Adrenal gland (tissue), 9 donors: ENCODE measurements at regions not wholly inside any gene's neighbourhood (a gene's known extent, or its start where the extent isn't known, plus 50 kb on each side); places are given as distances from the start of the nearest gene placed in this dataset.

Experiments
- DNase-seq, 7 donors: peaks; one replicate each; pipeline ENCODE4 v3.0.0-alpha.2; 2019 to 2020
- H3K27ac ChIP-seq, 5 donors: fragments of 200-600 bp; sonication (generic) in 4 of 5; 1 replicate in 3 of 5; 2 replicates in 2 of 5; pipeline versions ENCODE4 v1.5.1 to v1.8.0; 2016 to 2020; ENCODE audit warnings: mild to moderate bottlenecking in 1 of 5
- H3K27me3 ChIP-seq: fragments of 200-600 bp; 2 replicates; pipeline ENCODE4 v1.8.0; 2021
- H3K36me3 ChIP-seq, 2 donors: fragments of 200-600 bp; replicated peaks in 1 of 2; 1 replicate in 1 of 2; 2 replicates in 1 of 2; pipeline versions ENCODE4 v1.5.1 to v1.8.0; 2018 to 2022
- H3K4me1 ChIP-seq, 2 donors: fragments of 200-600 bp; replicated peaks in 1 of 2; 1 replicate in 1 of 2; 2 replicates in 1 of 2; pipeline versions ENCODE4 v1.5.1 to v1.8.0; 2018 to 2021
- H3K4me3 ChIP-seq, 4 donors: fragments of 200-600 bp; sonication (generic) in 3 of 4; one replicate each; pipeline ENCODE4 v1.5.1; 2016 to 2018
- H3K9me3 ChIP-seq, 3 donors: fragments of 200-600 bp; sonication (generic) in 1 of 3; replicated peaks in 1 of 3; 1 replicate in 2 of 3; 2 replicates in 1 of 3; pipeline versions ENCODE4 v1.5.1 to v1.8.0; 2016 to 2021
- POLR2A ChIP-seq, 2 donors: fragments of 450-650 bp; IDR thresholded peaks; one replicate each; pipeline ENCODE4 v1.6.1; 2017; ENCODE audit warnings: antibody characterized with exemption in 2 of 2, mild to moderate bottlenecking in 2 of 2, moderate library complexity in 1 of 2
- WGBS, 4 donors: extraction: QIAGEN DNeasy Blood & Tissue Kit in 2 of 4; methylation state at CpG; one replicate each; pipeline versions ENCODE4 v1.1.5 to v1.1.7; 2013 to 2017; 5-methylcytosine and 5-hydroxymethylcytosine counted together
- intact Hi-C, 2 donors: fragments of 100-400 bp; cut with DNase I; formaldehyde crosslinking; loops; one replicate each; pipeline versions ENCODE4 v1.14.1 to v1.15.0; 2022 to 2023
- TF ChIP-seq, protein P1 (sequence below), 6 experiments: fragments of 450-650 bp in 4 of 6; fragments of 200-600 bp in 2 of 6; sonication (generic) in 1 of 6; IDR thresholded peaks; 1 replicate in 5 of 6; 2 replicates in 1 of 6; pipeline versions ENCODE4 v1.5.1 to v1.8.0; 2016 to 2021; ENCODE audit warnings: antibody characterized with exemption in 6 of 6, mild to moderate bottlenecking in 2 of 6, moderate library complexity in 1 of 6
- donor health status: healthy with polysubstance abuse.
- donor health status: Bipolar disorder and iron deficiency.
- donor health status: DM: yes; HTN: yes; CAD: no.
- donor health status: DM: no; HTN: no; CAD: no.
- donor health status: DM: no; HTN: no; CAD: no.

DNA sequence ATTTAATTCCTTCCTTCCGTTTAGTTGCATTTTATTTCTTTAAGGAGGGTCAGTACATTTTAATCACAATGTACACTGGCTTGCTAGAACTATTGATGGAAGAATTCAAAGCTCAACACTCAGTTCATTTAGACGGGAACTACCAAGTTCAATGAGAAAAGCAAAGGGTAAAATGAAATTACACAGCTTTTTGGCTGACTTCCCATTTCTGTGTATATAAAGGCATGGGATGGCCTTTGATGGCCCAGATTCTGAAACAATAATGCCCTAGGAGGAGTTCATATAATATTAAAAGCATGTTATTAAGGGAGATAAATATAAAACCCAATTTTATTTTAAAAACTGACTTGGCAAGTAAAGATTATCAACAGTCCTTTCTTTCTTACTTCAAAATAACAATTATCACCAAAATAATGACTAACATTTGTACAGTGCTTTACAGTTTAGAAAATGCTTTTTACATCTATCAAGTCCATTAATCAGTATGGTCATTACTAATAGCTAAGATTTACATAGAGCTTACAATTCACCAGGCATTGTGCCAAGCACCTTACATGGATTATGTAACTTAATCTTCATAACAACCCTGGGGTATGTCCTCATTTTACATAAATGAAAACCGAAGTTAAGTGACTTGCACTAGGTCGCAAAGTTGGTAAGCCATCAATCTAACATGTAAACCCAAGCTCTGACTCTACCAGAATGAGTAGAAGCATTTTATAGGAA, 402.4 kb downstream of the OMA1 start:
- 58 to 68% (median 63%) methylated on average over 4 of the region's 4 CpGs for WGBS, 4 donors
- Histone ChIP-seq H3K27ac (no peak overlapping the region), H3K27me3 (no peaks in the 10 kb centered on the region), H3K4me1 (no peaks in the 10 kb centered on the region), H3K36me3 (no peaks in the 10 kb centered on the region), H3K4me3 (no peak overlapping the region), H3K9me3 (no peaks in the 10 kb centered on the region)
- intact Hi-C loops: no loop called here
- TF ChIP-seq, protein P1, sequence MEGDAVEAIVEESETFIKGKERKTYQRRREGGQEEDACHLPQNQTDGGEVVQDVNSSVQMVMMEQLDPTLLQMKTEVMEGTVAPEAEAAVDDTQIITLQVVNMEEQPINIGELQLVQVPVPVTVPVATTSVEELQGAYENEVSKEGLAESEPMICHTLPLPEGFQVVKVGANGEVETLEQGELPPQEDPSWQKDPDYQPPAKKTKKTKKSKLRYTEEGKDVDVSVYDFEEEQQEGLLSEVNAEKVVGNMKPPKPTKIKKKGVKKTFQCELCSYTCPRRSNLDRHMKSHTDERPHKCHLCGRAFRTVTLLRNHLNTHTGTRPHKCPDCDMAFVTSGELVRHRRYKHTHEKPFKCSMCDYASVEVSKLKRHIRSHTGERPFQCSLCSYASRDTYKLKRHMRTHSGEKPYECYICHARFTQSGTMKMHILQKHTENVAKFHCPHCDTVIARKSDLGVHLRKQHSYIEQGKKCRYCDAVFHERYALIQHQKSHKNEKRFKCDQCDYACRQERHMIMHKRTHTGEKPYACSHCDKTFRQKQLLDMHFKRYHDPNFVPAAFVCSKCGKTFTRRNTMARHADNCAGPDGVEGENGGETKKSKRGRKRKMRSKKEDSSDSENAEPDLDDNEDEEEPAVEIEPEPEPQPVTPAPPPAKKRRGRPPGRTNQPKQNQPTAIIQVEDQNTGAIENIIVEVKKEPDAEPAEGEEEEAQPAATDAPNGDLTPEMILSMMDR (IDR thresholded peaks at IDR 0.05): no peak
- TF ChIP-seq POLR2A (IDR thresholded peaks at IDR 0.05): no peak
- no peak for DNase-seq

DNA sequence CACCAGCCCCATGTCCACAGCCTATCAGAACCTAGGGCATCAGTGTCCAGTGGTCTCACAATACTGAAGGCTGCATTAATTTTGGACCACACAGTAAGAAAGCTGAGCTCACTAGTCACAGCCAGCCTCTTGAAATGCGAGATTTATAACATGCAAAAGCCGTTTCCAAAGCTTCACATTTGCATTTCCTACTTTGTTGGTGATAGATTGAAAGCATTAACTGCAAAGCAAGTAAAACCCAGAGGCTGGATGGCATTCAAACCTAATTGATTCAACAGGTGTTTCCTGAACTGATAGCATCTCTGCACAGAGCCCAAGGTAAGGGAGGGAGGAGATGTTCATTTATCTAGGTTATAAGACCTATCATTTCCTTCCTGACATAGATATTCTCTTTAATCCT, 410.1 kb downstream of the OMA1 start:
- intact Hi-C loops: no loop called here
- WGBS, 4 donors: 23 to 57% (median 39%) methylated on average over 2 of the region's 2 CpGs
- Histone ChIP-seq H3K27ac (no peak overlapping the region), H3K4me3 (no peak overlapping the region), H3K36me3 (no peaks in the 10 kb centered on the region), H3K4me1 (no peaks in the 10 kb centered on the region), H3K27me3 (no peaks in the 10 kb centered on the region), H3K9me3 (no peaks in the 10 kb centered on the region)
- DNase-seq: no peak
- TF ChIP-seq, protein P1 (IDR thresholded peaks at IDR 0.05): no peak
- TF ChIP-seq POLR2A (IDR thresholded peaks at IDR 0.05): no peak

DNA sequence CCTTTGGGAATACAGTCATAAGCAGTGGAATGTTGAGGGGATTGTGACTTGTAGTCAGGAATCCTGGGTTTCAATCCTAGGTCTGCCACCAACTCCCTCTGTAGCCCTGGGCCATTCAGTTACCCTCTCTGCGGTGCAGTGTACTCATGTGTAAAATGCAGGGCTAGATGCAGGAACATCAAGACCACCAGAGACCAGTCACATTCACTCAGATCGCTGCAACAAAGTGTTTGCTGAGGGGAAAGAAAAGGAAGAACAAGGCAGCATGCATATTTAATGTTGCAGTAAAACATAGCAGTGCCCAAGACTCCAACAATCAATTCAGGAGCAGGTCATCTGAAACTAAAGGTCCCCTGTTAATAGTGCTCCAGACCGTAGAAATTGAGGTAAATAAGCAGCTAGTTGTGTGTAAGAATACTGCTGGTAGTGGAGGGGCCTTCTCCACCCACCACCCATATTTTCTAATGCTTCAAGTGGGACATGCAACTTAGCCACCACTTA, 410.7 kb downstream of the OMA1 start:
- H3K36me3 ChIP-seq: no peaks in the 10 kb centered on the region
- WGBS, 4 donors: 68 to 84% (median 71%) methylated on average over 3 of the region's 3 CpGs
- no peak overlapping the region for H3K27ac ChIP-seq
- TF ChIP-seq, protein P1 (IDR thresholded peaks at IDR 0.05): no peak
- TF ChIP-seq POLR2A (IDR thresholded peaks at IDR 0.05): no peak
- H3K9me3 ChIP-seq: no peaks in the 10 kb centered on the region
- H3K27me3 ChIP-seq: no peaks in the 10 kb centered on the region
- H3K4me1 ChIP-seq: no peaks in the 10 kb centered on the region
- intact Hi-C loops: no loop called here
- H3K4me3 ChIP-seq: no peak overlapping the region
- no peak for DNase-seq

DNA sequence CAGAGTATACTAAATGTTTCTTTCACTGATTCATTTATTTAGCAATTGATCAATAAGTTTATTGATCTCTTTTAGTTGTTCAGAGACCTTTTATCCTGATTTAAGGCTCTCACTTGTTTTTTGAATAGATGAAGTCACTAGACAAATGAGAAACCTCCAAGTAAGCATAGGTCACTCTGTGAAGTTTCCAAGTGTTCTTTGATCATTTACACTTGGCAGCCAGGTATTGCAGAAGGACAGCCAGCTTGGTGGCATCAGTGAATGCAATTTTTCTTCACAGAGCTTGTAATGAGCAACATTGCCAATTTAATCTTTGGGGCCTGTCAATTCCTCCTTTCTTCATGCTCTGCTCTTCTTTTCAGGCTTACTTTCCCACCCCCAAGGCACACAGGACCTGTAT, 413.0 kb downstream of the OMA1 start:
- Histone ChIP-seq H3K4me1 (no peaks in the 10 kb centered on the region), H3K4me3 (no peak overlapping the region), H3K27ac (no peak overlapping the region), H3K36me3 (no peaks in the 10 kb centered on the region), H3K27me3 (no peaks in the 10 kb centered on the region), H3K9me3 (no peaks in the 10 kb centered on the region)
- intact Hi-C loops: no loop called here
- TF ChIP-seq, protein P1 (IDR thresholded peaks at IDR 0.05): no peak
- no peak for TF ChIP-seq POLR2A (IDR thresholded peaks at IDR 0.05)
- DNase-seq: no peak
